ENCODE measurements at regions not wholly inside any gene's neighbourhood (a gene's known extent, or its start where the extent isn't known, plus 50 kb on each side); places are given as distances from the start of the nearest gene placed in this dataset.

DNA sequence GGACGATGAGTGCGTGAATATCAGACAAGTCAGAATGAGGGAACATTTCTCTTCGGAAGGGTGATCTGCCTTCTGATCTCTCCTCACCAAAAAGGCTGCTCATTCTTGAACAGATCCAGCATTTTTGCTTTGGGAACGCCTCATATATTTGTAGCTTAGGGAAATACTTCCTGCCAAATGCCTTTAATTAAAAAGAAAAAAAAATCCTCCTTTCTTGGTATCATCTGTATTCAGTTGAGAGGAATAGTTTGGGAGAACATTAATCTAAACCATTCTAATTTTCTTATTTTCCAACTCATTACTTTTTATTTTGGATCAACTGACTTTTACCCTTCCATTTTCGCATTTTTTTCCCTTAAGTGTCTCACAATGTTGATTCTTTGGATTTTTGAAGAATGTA is 163.4 kb downstream of the SNX18 start:
- TF ChIP-seq, protein P1, sequence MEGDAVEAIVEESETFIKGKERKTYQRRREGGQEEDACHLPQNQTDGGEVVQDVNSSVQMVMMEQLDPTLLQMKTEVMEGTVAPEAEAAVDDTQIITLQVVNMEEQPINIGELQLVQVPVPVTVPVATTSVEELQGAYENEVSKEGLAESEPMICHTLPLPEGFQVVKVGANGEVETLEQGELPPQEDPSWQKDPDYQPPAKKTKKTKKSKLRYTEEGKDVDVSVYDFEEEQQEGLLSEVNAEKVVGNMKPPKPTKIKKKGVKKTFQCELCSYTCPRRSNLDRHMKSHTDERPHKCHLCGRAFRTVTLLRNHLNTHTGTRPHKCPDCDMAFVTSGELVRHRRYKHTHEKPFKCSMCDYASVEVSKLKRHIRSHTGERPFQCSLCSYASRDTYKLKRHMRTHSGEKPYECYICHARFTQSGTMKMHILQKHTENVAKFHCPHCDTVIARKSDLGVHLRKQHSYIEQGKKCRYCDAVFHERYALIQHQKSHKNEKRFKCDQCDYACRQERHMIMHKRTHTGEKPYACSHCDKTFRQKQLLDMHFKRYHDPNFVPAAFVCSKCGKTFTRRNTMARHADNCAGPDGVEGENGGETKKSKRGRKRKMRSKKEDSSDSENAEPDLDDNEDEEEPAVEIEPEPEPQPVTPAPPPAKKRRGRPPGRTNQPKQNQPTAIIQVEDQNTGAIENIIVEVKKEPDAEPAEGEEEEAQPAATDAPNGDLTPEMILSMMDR (conservative IDR thresholded peaks at IDR 0.05), result no peak
- no peak for TF ChIP-seq EZH2 (IDR thresholded peaks at IDR 0.05; ENCODE audit: low read depth)

All from PC-9 (cell line).